ENCODE measurements at regions not wholly inside any gene's neighbourhood (a gene's known extent, or its start where the extent isn't known, plus 50 kb on each side); places are given as distances from the start of the nearest gene placed in this dataset.

- no peaks in the 10 kb centered on the region for H3K9me3 ChIP-seq (ENCODE audit: control insufficient read depth in 3 of 3, low read length in 3 of 3)
- H3K9ac ChIP-seq (ENCODE audit: low read depth in 1 of 3, low read length in 3 of 3), result no peak overlapping the region
- H3K36me3 ChIP-seq (ENCODE audit: control insufficient read depth in 3 of 3, insufficient read depth in 3 of 3, low read length in 3 of 3), result no peaks in the 10 kb centered on the region
- no peak overlapping the region for H3K4me3 ChIP-seq (ENCODE audit: low read length in 3 of 3)
- no peaks in the 10 kb centered on the region for H3K4me1 ChIP-seq (ENCODE audit: control insufficient read depth in 3 of 3, insufficient read depth in 3 of 3, low read length in 3 of 3)
- H3K27ac ChIP-seq (ENCODE audit: low read depth, low read length), result no peak overlapping the region
- H3K27me3 ChIP-seq (ENCODE audit: control insufficient read depth in 3 of 3, insufficient read depth in 3 of 3, low read length in 3 of 3), result no peaks in the 10 kb centered on the region
Observed at GRCh38 chr21:27513016-27513415, 546.1 kb upstream of the ADAMTS5 start.

- no peak overlapping the region for H3K9ac ChIP-seq (ENCODE audit: low read depth in 1 of 3, low read length in 3 of 3)
- H3K4me1 ChIP-seq (ENCODE audit: control insufficient read depth in 3 of 3, insufficient read depth in 3 of 3, low read length in 3 of 3), result no peaks in the 10 kb centered on the region
- H3K36me3 ChIP-seq (ENCODE audit: control insufficient read depth in 3 of 3, insufficient read depth in 3 of 3, low read length in 3 of 3), result no peaks in the 10 kb centered on the region
- no peaks in the 10 kb centered on the region for H3K27me3 ChIP-seq (ENCODE audit: control insufficient read depth in 3 of 3, insufficient read depth in 3 of 3, low read length in 3 of 3)
- H3K4me3 ChIP-seq (ENCODE audit: low read length in 3 of 3), result no peak overlapping the region
- H3K27ac ChIP-seq (ENCODE audit: low read depth, low read length), result no peak overlapping the region
- no peaks in the 10 kb centered on the region for H3K9me3 ChIP-seq (ENCODE audit: control insufficient read depth in 3 of 3, low read length in 3 of 3)
Observed at GRCh38 chr21:27511233-27511632, 544.3 kb upstream of the ADAMTS5 start.

DNA sequence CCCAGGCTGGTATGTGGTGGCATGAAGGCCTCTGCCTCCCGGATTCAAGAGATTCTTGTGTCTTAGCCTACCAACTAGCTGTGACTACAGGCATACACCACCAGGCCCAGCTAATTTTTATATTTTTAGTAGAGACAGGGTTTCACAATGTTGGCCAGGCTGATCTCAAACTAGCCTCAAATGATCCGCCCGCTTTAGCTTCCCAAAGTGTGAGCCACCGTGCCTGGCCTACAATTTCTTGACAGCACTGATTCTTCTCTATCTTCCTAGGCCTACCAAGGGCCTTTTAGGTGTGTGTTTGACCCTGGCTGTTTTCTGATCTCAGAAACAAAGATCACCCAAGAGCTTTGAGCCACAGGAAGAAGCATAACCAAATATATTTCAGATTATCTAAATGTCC is 540.8 kb upstream of the ADAMTS5 start:
- Histone ChIP-seq H3K9me3 (ENCODE audit: control insufficient read depth in 3 of 3, low read length in 3 of 3) (no peaks in the 10 kb centered on the region), H3K36me3 (ENCODE audit: control insufficient read depth in 3 of 3, insufficient read depth in 3 of 3, low read length in 3 of 3) (no peaks in the 10 kb centered on the region), H3K27me3 (ENCODE audit: control insufficient read depth in 3 of 3, insufficient read depth in 3 of 3, low read length in 3 of 3) (no peaks in the 10 kb centered on the region), H3K4me1 (ENCODE audit: control insufficient read depth in 3 of 3, insufficient read depth in 3 of 3, low read length in 3 of 3) (no peaks in the 10 kb centered on the region), H3K27ac (ENCODE audit: low read depth, low read length) (no peak overlapping the region), H3K4me3 (ENCODE audit: low read length in 3 of 3) (no peak overlapping the region), H3K9ac (ENCODE audit: low read depth in 1 of 3, low read length in 3 of 3) (no peak overlapping the region)

GRCh38 chr21:27505516-27505915 is 538.6 kb upstream of the ADAMTS5 start:
- H3K4me3 ChIP-seq (ENCODE audit: low read length in 3 of 3), result no peak overlapping the region
- no peak overlapping the region for H3K27ac ChIP-seq (ENCODE audit: low read depth, low read length)
- no peaks in the 10 kb centered on the region for H3K36me3 ChIP-seq (ENCODE audit: control insufficient read depth in 3 of 3, insufficient read depth in 3 of 3, low read length in 3 of 3)
- H3K9ac ChIP-seq (ENCODE audit: low read depth in 1 of 3, low read length in 3 of 3), result no peak overlapping the region
- no peaks in the 10 kb centered on the region for H3K4me1 ChIP-seq (ENCODE audit: control insufficient read depth in 3 of 3, insufficient read depth in 3 of 3, low read length in 3 of 3)
- no peaks in the 10 kb centered on the region for H3K9me3 ChIP-seq (ENCODE audit: control insufficient read depth in 3 of 3, low read length in 3 of 3)
- no peaks in the 10 kb centered on the region for H3K27me3 ChIP-seq (ENCODE audit: control insufficient read depth in 3 of 3, insufficient read depth in 3 of 3, low read length in 3 of 3)

DNA sequence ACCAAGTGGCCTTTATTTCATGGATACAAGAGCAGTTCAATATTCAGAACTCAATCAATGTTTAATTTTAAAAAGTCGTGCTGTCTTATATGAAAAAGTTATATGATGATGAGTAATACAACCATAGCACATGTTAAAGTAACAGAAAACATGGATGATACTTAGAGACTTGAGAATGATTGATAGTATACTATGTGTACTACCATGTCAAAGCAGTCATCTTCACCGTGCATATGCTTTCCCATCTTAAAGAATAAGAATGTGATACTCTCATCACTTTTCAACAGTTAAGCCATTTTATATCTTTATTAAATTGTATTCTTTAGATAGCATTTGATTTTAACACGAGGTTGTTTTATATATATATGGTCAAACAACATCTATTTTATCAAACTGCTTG is 535.9 kb upstream of the ADAMTS5 start:
- Histone ChIP-seq H3K4me1 (ENCODE audit: control insufficient read depth in 3 of 3, insufficient read depth in 3 of 3, low read length in 3 of 3) (no peaks in the 10 kb centered on the region), H3K9me3 (ENCODE audit: control insufficient read depth in 3 of 3, low read length in 3 of 3) (no peaks in the 10 kb centered on the region), H3K27ac (ENCODE audit: low read depth, low read length) (no peak overlapping the region), H3K4me3 (ENCODE audit: low read length in 3 of 3) (no peak overlapping the region), H3K9ac (ENCODE audit: low read depth in 1 of 3, low read length in 3 of 3) (no peak overlapping the region), H3K36me3 (ENCODE audit: control insufficient read depth in 3 of 3, insufficient read depth in 3 of 3, low read length in 3 of 3) (no peaks in the 10 kb centered on the region), H3K27me3 (ENCODE audit: control insufficient read depth in 3 of 3, insufficient read depth in 3 of 3, low read length in 3 of 3) (no peaks in the 10 kb centered on the region)

DNA sequence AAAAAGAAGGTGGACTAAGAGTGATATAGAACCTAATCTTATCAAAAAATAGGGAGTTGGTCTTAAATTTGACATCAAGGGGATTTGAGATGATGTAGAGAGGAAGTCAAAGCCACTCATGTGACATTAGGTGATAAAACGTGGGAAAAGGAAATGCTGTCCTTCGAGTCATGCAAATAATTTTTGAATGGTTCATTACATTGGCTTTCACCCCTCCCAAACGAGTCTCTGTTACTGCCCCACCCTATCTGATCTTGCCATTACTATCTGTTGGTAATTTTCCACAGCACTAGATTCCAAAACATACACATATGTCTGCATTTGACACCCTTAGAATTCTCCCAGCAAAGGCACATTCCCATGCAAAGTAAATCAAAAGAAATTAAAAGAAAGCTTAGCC is 531.1 kb upstream of the ADAMTS5 start:
- Histone ChIP-seq H3K27me3 (ENCODE audit: control insufficient read depth in 3 of 3, insufficient read depth in 3 of 3, low read length in 3 of 3) (no peaks in the 10 kb centered on the region), H3K9ac (ENCODE audit: low read depth in 1 of 3, low read length in 3 of 3) (no peak overlapping the region), H3K36me3 (ENCODE audit: control insufficient read depth in 3 of 3, insufficient read depth in 3 of 3, low read length in 3 of 3) (no peaks in the 10 kb centered on the region), H3K9me3 (ENCODE audit: control insufficient read depth in 3 of 3, low read length in 3 of 3) (no peaks in the 10 kb centered on the region), H3K4me1 (ENCODE audit: control insufficient read depth in 3 of 3, insufficient read depth in 3 of 3, low read length in 3 of 3) (no peaks in the 10 kb centered on the region), H3K27ac (ENCODE audit: low read depth, low read length) (no peak overlapping the region), H3K4me3 (ENCODE audit: low read length in 3 of 3) (no peak overlapping the region)

DNA sequence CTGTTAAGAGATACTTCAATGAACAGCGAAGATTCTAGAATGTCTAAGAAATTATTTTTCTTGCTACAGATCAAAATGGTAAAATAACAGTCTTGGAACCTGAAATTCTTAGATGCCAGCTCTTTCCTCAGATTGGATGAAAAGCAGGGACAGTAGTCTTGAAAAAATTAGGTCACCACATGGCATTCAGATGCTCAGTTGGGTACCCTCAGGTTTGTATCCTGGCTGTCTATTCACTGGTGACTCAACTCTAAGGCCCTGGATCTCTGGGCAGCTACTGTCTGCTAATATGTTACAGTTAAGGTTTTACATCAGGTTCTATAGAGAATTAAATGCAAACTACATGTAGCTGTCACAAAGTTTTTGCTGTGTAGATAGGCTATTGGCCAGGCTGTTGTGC is 528.9 kb upstream of the ADAMTS5 start:
- Histone ChIP-seq H3K9me3 (ENCODE audit: control insufficient read depth in 3 of 3, low read length in 3 of 3) (no peaks in the 10 kb centered on the region), H3K4me3 (ENCODE audit: low read length in 3 of 3) (no peak overlapping the region), H3K27me3 (ENCODE audit: control insufficient read depth in 3 of 3, insufficient read depth in 3 of 3, low read length in 3 of 3) (no peaks in the 10 kb centered on the region), H3K36me3 (ENCODE audit: control insufficient read depth in 3 of 3, insufficient read depth in 3 of 3, low read length in 3 of 3) (no peaks in the 10 kb centered on the region), H3K27ac (ENCODE audit: low read depth, low read length) (no peak overlapping the region), H3K4me1 (ENCODE audit: control insufficient read depth in 3 of 3, insufficient read depth in 3 of 3, low read length in 3 of 3) (no peaks in the 10 kb centered on the region), H3K9ac (ENCODE audit: low read depth in 1 of 3, low read length in 3 of 3) (no peak overlapping the region)

- no peaks in the 10 kb centered on the region for H3K27me3 ChIP-seq (ENCODE audit: control insufficient read depth in 3 of 3, insufficient read depth in 3 of 3, low read length in 3 of 3)
- H3K27ac ChIP-seq (ENCODE audit: low read depth, low read length), result no peak overlapping the region
- H3K36me3 ChIP-seq (ENCODE audit: control insufficient read depth in 3 of 3, insufficient read depth in 3 of 3, low read length in 3 of 3), result no peaks in the 10 kb centered on the region
- H3K9ac ChIP-seq (ENCODE audit: low read depth in 1 of 3, low read length in 3 of 3), result no peak overlapping the region
- no peak overlapping the region for H3K4me3 ChIP-seq (ENCODE audit: low read length in 3 of 3)
- no peaks in the 10 kb centered on the region for H3K9me3 ChIP-seq (ENCODE audit: control insufficient read depth in 3 of 3, low read length in 3 of 3)
- H3K4me1 ChIP-seq (ENCODE audit: control insufficient read depth in 3 of 3, insufficient read depth in 3 of 3, low read length in 3 of 3), result no peaks in the 10 kb centered on the region
Observed at GRCh38 chr21:27493542-27493941, 526.7 kb upstream of the ADAMTS5 start.

DNA sequence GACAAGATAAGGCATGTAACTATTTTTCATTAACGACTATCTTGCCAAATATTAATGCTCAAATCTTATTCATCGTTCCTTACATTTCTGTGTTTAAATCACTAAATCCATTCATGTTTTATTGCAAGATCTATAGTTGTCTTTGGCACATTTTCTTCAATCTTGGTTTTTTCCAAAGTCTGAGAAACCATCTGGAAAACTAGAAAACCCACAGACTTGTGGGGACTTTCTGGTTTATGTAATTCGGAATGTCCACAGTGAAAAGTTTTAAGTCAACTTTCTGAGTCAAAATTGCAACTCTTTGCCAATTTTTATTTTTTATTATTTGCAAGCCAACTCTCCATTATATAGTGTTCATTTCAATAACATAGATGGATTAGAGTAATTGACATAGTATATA is 520.8 kb upstream of the ADAMTS5 start:
- Histone ChIP-seq H3K4me3 (ENCODE audit: low read length in 3 of 3) (no peak overlapping the region), H3K27ac (ENCODE audit: low read depth, low read length) (no peak overlapping the region), H3K4me1 (ENCODE audit: control insufficient read depth in 3 of 3, insufficient read depth in 3 of 3, low read length in 3 of 3) (no peaks in the 10 kb centered on the region), H3K9ac (ENCODE audit: low read depth in 1 of 3, low read length in 3 of 3) (no peak overlapping the region), H3K27me3 (ENCODE audit: control insufficient read depth in 3 of 3, insufficient read depth in 3 of 3, low read length in 3 of 3) (no peaks in the 10 kb centered on the region), H3K9me3 (ENCODE audit: control insufficient read depth in 3 of 3, low read length in 3 of 3) (no peaks in the 10 kb centered on the region), H3K36me3 (ENCODE audit: control insufficient read depth in 3 of 3, insufficient read depth in 3 of 3, low read length in 3 of 3) (no peaks in the 10 kb centered on the region)

DNA sequence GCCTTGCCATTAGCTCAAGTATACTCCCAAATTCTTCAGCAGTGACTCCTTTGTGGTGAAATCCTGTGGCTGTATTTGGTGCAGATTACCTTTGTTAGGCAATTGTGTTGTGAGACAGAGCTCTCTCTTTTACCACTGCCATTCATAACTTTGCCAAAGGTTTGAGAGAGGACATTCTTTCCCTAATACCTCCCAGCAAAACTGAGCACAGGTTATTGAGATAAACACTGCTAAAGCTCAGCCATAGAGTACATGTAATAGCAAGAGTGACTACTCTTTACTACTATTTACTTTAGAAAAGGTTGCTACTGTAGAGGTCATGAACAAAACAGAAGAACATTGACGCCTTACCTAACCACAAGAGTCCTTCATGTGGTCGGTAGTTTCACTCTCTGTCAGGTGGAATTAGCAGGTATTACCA is 514.0 kb upstream of the ADAMTS5 start:
- Histone ChIP-seq H3K27ac (ENCODE audit: low read depth, low read length) (no peak overlapping the region), H3K9me3 (ENCODE audit: control insufficient read depth in 3 of 3, low read length in 3 of 3) (no peaks in the 10 kb centered on the region), H3K27me3 (ENCODE audit: control insufficient read depth in 3 of 3, insufficient read depth in 3 of 3, low read length in 3 of 3) (no peaks in the 10 kb centered on the region), H3K36me3 (ENCODE audit: control insufficient read depth in 3 of 3, insufficient read depth in 3 of 3, low read length in 3 of 3) (no peaks in the 10 kb centered on the region), H3K9ac (ENCODE audit: low read depth in 1 of 3, low read length in 3 of 3) (no peak overlapping the region), H3K4me1 (ENCODE audit: control insufficient read depth in 3 of 3, insufficient read depth in 3 of 3, low read length in 3 of 3) (no peaks in the 10 kb centered on the region), H3K4me3 (ENCODE audit: low read length in 3 of 3) (no peak overlapping the region)

GRCh38 chr21:27477296-27477695 is 510.4 kb upstream of the ADAMTS5 start:
- Histone ChIP-seq H3K27me3 (ENCODE audit: control insufficient read depth in 3 of 3, insufficient read depth in 3 of 3, low read length in 3 of 3) (no peaks in the 10 kb centered on the region), H3K36me3 (ENCODE audit: control insufficient read depth in 3 of 3, insufficient read depth in 3 of 3, low read length in 3 of 3) (no peaks in the 10 kb centered on the region), H3K9ac (ENCODE audit: low read depth in 1 of 3, low read length in 3 of 3) (no peak overlapping the region), H3K4me1 (ENCODE audit: control insufficient read depth in 3 of 3, insufficient read depth in 3 of 3, low read length in 3 of 3) (no peaks in the 10 kb centered on the region), H3K9me3 (ENCODE audit: control insufficient read depth in 3 of 3, low read length in 3 of 3) (no peaks in the 10 kb centered on the region), H3K4me3 (ENCODE audit: low read length in 3 of 3) (no peak overlapping the region), H3K27ac (ENCODE audit: low read depth, low read length) (no peak overlapping the region)

Measured in skeletal muscle tissue (tissue), 3 donors.